Activated naive CD4-positive, alpha-beta T cell treated with anti-CD3 and anti-CD28 coated beads, Interleukin-2, amount 10 ng/mL, durations not matched to agents 7 days and 5 days (primary cell): ENCODE measurements at regions not wholly inside any gene's neighbourhood (a gene's known extent, or its start where the extent isn't known, plus 50 kb on each side); places are given as distances from the start of the nearest gene placed in this dataset.

ENCODE experiments used
- CTCF ChIA-PET: fragments of 350-600 bp; sonication (Branson Sonifier 250); formaldehyde crosslinking; loops from one replicate; lab custom pipeline; 2021; ENCODE audit warnings: antibody characterized with exemption; lab: Charles Lee
- DNase-seq: peaks from one replicate; pipeline ENCODE4 v3.0.0-alpha.2; 2020
- H3K27ac Mint-ChIP-seq: one replicate; pipeline ENCODE4 v1.8.0; 2021; ENCODE audit warnings: mild to moderate bottlenecking, moderate library complexity, mixed read lengths
- H3K27me3 Mint-ChIP-seq: one replicate; pipeline ENCODE4 v1.8.0; 2021; ENCODE audit warnings: mild to moderate bottlenecking, mixed read lengths
- H3K36me3 Mint-ChIP-seq: one replicate; pipeline ENCODE4 v1.8.0; 2021; ENCODE audit warnings: mixed read lengths
- H3K4me1 Mint-ChIP-seq: one replicate; pipeline ENCODE4 v1.8.0; 2021; ENCODE audit warnings: mixed read lengths
- H3K4me3 Mint-ChIP-seq: one replicate; pipeline ENCODE4 v1.8.0; 2021; ENCODE audit warnings: mild to moderate bottlenecking, moderate library complexity, mixed read lengths
- H3K9me3 Mint-ChIP-seq: one replicate; pipeline ENCODE4 v1.8.0; 2021; ENCODE audit warnings: mixed read lengths

- Mint-ChIP-seq H3K4me1 (no peaks in the 10 kb centered on the region), H3K36me3 (no peaks in the 10 kb centered on the region), H3K4me3 (no peak overlapping the region), H3K27me3 (no peaks in the 10 kb centered on the region), H3K9me3 (no peaks in the 10 kb centered on the region), H3K27ac (no peak overlapping the region)
- DNase-seq: no peak
- CTCF ChIA-PET: no interaction called here
Measured at GRCh38 chr6:114449659-114450058, 106.8 kb upstream of the HS3ST5 start.

DNA sequence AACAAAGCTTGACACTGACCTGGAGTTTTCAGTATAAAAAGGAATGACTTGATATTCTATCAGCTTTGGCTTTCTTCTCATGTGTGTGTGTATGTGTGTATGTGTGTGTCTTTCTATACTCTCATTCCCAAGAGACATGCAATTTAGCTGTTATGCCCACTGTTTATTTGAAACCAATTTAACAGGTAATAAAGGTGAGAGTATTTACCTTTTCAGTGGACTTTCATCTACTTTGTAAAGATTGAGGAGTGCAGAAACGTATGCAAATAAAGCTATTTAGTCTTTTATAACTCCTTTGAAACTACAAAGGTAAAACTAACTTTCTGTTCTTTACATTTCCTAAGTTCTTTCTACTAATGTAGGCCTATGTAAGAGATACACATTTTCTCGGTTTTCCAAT is 103.5 kb upstream of the HS3ST5 start:
- CTCF ChIA-PET: no interaction called here
- Mint-ChIP-seq H3K27ac (no peak overlapping the region), H3K36me3 (no peaks in the 10 kb centered on the region), H3K4me3 (no peak overlapping the region), H3K4me1 (no peaks in the 10 kb centered on the region), H3K27me3 (no peaks in the 10 kb centered on the region), H3K9me3 (no peaks in the 10 kb centered on the region)
- DNase-seq: no peak

GRCh38 chr6:114445846-114446245 is 103.0 kb upstream of the HS3ST5 start:
- Mint-ChIP-seq H3K27me3 (no peaks in the 10 kb centered on the region), H3K4me1 (no peaks in the 10 kb centered on the region), H3K4me3 (no peak overlapping the region), H3K27ac (no peak overlapping the region), H3K9me3 (no peaks in the 10 kb centered on the region), H3K36me3 (no peaks in the 10 kb centered on the region)
- CTCF ChIA-PET: no interaction called here
- DNase-seq: no peak

DNA sequence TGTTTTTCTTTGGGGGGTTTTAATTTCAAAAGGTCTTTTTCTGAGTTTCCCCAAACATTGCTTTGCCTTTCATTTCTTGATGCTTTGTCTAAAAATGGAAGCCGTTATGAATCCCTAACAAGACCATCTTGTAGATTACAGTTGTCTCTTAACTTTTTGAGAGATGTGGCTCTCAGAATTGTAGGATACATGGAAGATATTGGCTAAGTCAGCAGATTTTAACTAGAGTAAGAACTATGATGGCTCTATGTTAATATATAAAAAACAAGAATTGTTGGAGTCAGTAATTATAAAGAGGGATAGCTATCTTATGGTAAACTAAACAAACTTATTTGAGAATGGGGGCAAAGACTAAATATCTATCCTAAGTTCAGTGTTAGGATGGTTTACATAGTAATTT is 96.6 kb upstream of the HS3ST5 start:
- CTCF ChIA-PET: no interaction called here
- H3K4me1 Mint-ChIP-seq: no peaks in the 10 kb centered on the region
- no peak for DNase-seq
- H3K36me3 Mint-ChIP-seq: no peaks in the 10 kb centered on the region
- H3K9me3 Mint-ChIP-seq: no peaks in the 10 kb centered on the region
- H3K27me3 Mint-ChIP-seq: no peaks in the 10 kb centered on the region
- H3K4me3 Mint-ChIP-seq: no peak overlapping the region
- no peak overlapping the region for H3K27ac Mint-ChIP-seq

- no peaks in the 10 kb centered on the region for H3K4me1 Mint-ChIP-seq
- H3K9me3 Mint-ChIP-seq: no peaks in the 10 kb centered on the region
- H3K36me3 Mint-ChIP-seq: no peaks in the 10 kb centered on the region
- no peaks in the 10 kb centered on the region for H3K27me3 Mint-ChIP-seq
- CTCF ChIA-PET: no interaction called here
- H3K4me3 Mint-ChIP-seq: no peak overlapping the region
- no peak for DNase-seq
- no peak overlapping the region for H3K27ac Mint-ChIP-seq
Measured at GRCh38 chr6:114437235-114437634, 94.4 kb upstream of the HS3ST5 start.

- H3K27me3 Mint-ChIP-seq: no peaks in the 10 kb centered on the region
- DNase-seq: no peak
- no peak overlapping the region for H3K27ac Mint-ChIP-seq
- H3K4me1 Mint-ChIP-seq: no peaks in the 10 kb centered on the region
- CTCF ChIA-PET: no interaction called here
- no peak overlapping the region for H3K4me3 Mint-ChIP-seq
- H3K9me3 Mint-ChIP-seq: no peaks in the 10 kb centered on the region
- no peaks in the 10 kb centered on the region for H3K36me3 Mint-ChIP-seq
Measured at GRCh38 chr6:114436691-114437090, 93.9 kb upstream of the HS3ST5 start.

DNA sequence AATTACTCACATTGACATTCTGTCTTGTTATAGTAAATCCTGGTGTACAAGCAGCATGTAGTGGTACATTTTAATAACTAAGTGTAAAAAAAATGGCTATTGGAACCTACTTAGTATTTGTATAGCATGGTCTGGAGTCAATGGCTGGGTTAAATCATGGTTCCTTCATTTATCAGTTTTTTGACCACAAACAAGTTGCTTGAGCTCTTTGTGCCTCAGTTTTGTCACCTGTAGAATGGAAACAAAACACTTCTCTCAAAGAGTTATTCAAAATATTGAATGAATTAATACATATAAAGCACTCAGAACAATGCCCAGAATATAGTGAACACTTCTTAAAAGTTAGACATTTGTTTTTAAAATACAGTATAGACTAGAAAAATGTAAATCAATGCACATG is 93.2 kb upstream of the HS3ST5 start:
- Mint-ChIP-seq H3K4me1 (no peaks in the 10 kb centered on the region), H3K4me3 (no peak overlapping the region), H3K27me3 (no peaks in the 10 kb centered on the region), H3K27ac (no peak overlapping the region), H3K9me3 (no peaks in the 10 kb centered on the region), H3K36me3 (no peaks in the 10 kb centered on the region)
- no peak for DNase-seq
- CTCF ChIA-PET: no interaction called here

DNA sequence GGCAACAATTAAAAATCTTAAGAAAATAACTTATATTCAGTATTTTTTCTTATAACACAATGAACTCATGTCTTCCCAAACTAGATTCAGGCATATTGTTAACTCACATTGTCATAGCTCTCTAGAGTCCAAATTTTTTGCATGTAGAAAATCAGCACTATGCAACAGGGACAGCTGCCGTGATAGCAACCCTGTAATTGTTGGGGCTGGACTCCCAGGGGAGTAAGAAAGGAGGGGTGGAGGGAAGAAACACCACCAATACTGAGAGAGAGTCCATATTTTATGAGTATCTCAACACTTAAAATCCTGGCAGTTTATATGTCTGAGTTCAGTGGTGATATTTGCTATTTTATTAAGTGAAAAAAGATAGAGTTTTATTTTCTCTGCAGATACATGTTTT is 89.6 kb upstream of the HS3ST5 start:
- no peak overlapping the region for H3K4me3 Mint-ChIP-seq
- H3K4me1 Mint-ChIP-seq: no peaks in the 10 kb centered on the region
- H3K9me3 Mint-ChIP-seq: no peaks in the 10 kb centered on the region
- CTCF ChIA-PET: no interaction called here
- H3K27me3 Mint-ChIP-seq: no peaks in the 10 kb centered on the region
- no peak overlapping the region for H3K27ac Mint-ChIP-seq
- H3K36me3 Mint-ChIP-seq: no peaks in the 10 kb centered on the region
- no peak for DNase-seq

DNA sequence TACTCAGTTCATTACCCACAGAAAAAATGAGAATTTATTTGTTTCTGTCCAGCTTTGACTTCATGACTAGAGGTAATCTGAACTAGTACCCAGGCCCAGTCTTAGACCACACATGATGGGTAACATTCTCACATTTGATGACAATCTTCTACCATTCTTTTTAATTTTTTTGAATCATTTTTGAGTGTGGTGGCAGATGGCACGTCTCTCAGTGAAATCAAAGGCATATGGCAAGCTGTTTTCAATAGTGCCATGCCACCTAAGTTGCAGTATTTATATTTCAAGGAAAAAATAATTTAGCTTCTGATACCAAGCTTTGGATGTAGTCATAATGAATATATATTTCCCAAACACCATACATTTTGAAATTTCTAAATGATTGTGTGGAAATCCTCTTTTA is 88.8 kb upstream of the HS3ST5 start:
- H3K4me1 Mint-ChIP-seq: no peaks in the 10 kb centered on the region
- H3K27ac Mint-ChIP-seq: no peak overlapping the region
- CTCF ChIA-PET: no interaction called here
- DNase-seq: no peak
- no peak overlapping the region for H3K4me3 Mint-ChIP-seq
- H3K36me3 Mint-ChIP-seq: no peaks in the 10 kb centered on the region
- H3K9me3 Mint-ChIP-seq: no peaks in the 10 kb centered on the region
- no peaks in the 10 kb centered on the region for H3K27me3 Mint-ChIP-seq

- CTCF ChIA-PET: no interaction called here
- Mint-ChIP-seq H3K9me3 (no peaks in the 10 kb centered on the region), H3K27me3 (no peaks in the 10 kb centered on the region), H3K4me3 (no peak overlapping the region), H3K4me1 (no peaks in the 10 kb centered on the region), H3K27ac (no peak overlapping the region), H3K36me3 (no peaks in the 10 kb centered on the region)
- no peak for DNase-seq
Measured at GRCh38 chr6:114430534-114431124, 87.8 kb upstream of the HS3ST5 start.

GRCh38 chr6:114428341-114428740 is 85.5 kb upstream of the HS3ST5 start:
- DNase-seq: no peak
- CTCF ChIA-PET: no interaction called here

GRCh38 chr6:114421199-114421598 is 78.4 kb upstream of the HS3ST5 start:
- Mint-ChIP-seq H3K4me1 (no peaks in the 10 kb centered on the region), H3K4me3 (no peak overlapping the region), H3K27me3 (no peaks in the 10 kb centered on the region), H3K27ac (no peak overlapping the region), H3K9me3 (peaks cover 6% of the 10 kb centered on the region), H3K36me3 (no peaks in the 10 kb centered on the region)
- DNase-seq: no peak
- CTCF ChIA-PET: no interaction called here

More at GRCh38 chr6:114428341-114428740, 85.5 kb upstream of the HS3ST5 start:
- no peaks in the 10 kb centered on the region for H3K36me3 Mint-ChIP-seq
- H3K4me1 Mint-ChIP-seq: no peaks in the 10 kb centered on the region
- no peaks in the 10 kb centered on the region for H3K27me3 Mint-ChIP-seq
- no peak overlapping the region for H3K27ac Mint-ChIP-seq
- H3K9me3 Mint-ChIP-seq: peaks cover 6% of the 10 kb centered on the region
- H3K4me3 Mint-ChIP-seq: no peak overlapping the region

- no peaks in the 10 kb centered on the region for H3K4me1 Mint-ChIP-seq
- H3K9me3 Mint-ChIP-seq: peaks cover 2% of the 10 kb centered on the region
- no peak overlapping the region for H3K4me3 Mint-ChIP-seq
- no peaks in the 10 kb centered on the region for H3K27me3 Mint-ChIP-seq
- DNase-seq: no peak
- H3K36me3 Mint-ChIP-seq: no peaks in the 10 kb centered on the region
- CTCF ChIA-PET: no interaction called here
- H3K27ac Mint-ChIP-seq: no peak overlapping the region
Measured at GRCh38 chr6:114419175-114419574, 76.4 kb upstream of the HS3ST5 start.

- no peak overlapping the region for H3K4me3 Mint-ChIP-seq
Measured at GRCh38 chr6:114418304-114418972, 75.6 kb upstream of the HS3ST5 start.

GRCh38 chr6:114407426-114408035 is 64.7 kb upstream of the HS3ST5 start:
- no peak overlapping the region for H3K4me3 Mint-ChIP-seq
- H3K36me3 Mint-ChIP-seq: no peaks in the 10 kb centered on the region
- no peak overlapping the region for H3K27ac Mint-ChIP-seq
- H3K9me3 Mint-ChIP-seq: no peaks in the 10 kb centered on the region
- CTCF ChIA-PET: no interaction called here
- no peak for DNase-seq
- H3K4me1 Mint-ChIP-seq: no peaks in the 10 kb centered on the region
- H3K27me3 Mint-ChIP-seq: no peaks in the 10 kb centered on the region

More at GRCh38 chr6:114418304-114418972, 75.6 kb upstream of the HS3ST5 start:
- DNase-seq: no peak
- Mint-ChIP-seq H3K27me3 (no peaks in the 10 kb centered on the region), H3K9me3 (no peaks in the 10 kb centered on the region), H3K36me3 (no peaks in the 10 kb centered on the region), H3K4me1 (no peaks in the 10 kb centered on the region), H3K27ac (no peak overlapping the region)
- CTCF ChIA-PET: no interaction called here
